Urinary bladder (tissue), 3 donors: ENCODE measurements at regions not wholly inside any gene's neighbourhood (a gene's known extent, or its start where the extent isn't known, plus 50 kb on each side); places are given as distances from the start of the nearest gene placed in this dataset.

Experiments used
- DNase-seq: peaks from one replicate; pipeline ENCODE4 v3.0.0-alpha.2; 2015; ENCODE audit errors: extremely low spot score
- H3K27ac ChIP-seq: one replicate; pipeline ENCODE4 v1.5.1; 2013; ENCODE audit warnings: low read depth, mild to moderate bottlenecking, moderate library complexity
- H3K36me3 ChIP-seq: one replicate; pipeline ENCODE4 v1.6.1; 2013; ENCODE audit warnings: mild to moderate bottlenecking, moderate library complexity; ENCODE audit not compliant: insufficient read depth
- H3K4me1 ChIP-seq: one replicate; pipeline ENCODE4 v1.6.1; 2013; ENCODE audit warnings: mild to moderate bottlenecking, moderate library complexity; ENCODE audit not compliant: insufficient read depth
- H3K4me3 ChIP-seq: one replicate; pipeline ENCODE4 v1.5.1; 2013; ENCODE audit warnings: low read depth, low read length
- WGBS: extraction: QIAGEN DNeasy Blood & Tissue Kit; methylation state at CpG from one replicate; pipeline ENCODE4 v1.1.7; 2013; 5-methylcytosine and 5-hydroxymethylcytosine counted together
- donor health status: healthy with polysubstance abuse.
- donor health status: healthy.

GRCh38 chr7:97635622-97636021 is 96.3 kb upstream of the TAC1 start:
- H3K4me3 ChIP-seq: no peak overlapping the region
- no peak for DNase-seq
- no peak overlapping the region for H3K27ac ChIP-seq
- no peaks in the 10 kb centered on the region for H3K4me1 ChIP-seq
- H3K36me3 ChIP-seq: no peaks in the 10 kb centered on the region
- 84% methylated on average over 4 of the region's 4 CpGs for WGBS

GRCh38 chr7:97639036-97639435 is 92.8 kb upstream of the TAC1 start:
- no peak for DNase-seq

GRCh38 chr7:97659363-97660045 is 72.4 kb upstream of the TAC1 start:
- H3K27ac ChIP-seq: no peak overlapping the region
- DNase-seq: no peak
- H3K4me3 ChIP-seq: no peak overlapping the region
- 87% methylated on average over 3 of the region's 3 CpGs for WGBS
- no peaks in the 10 kb centered on the region for H3K4me1 ChIP-seq
- H3K36me3 ChIP-seq: no peaks in the 10 kb centered on the region

More at GRCh38 chr7:97639036-97639435, 92.8 kb upstream of the TAC1 start:
- H3K4me1 ChIP-seq: no peaks in the 10 kb centered on the region
- H3K27ac ChIP-seq: no peak overlapping the region
- no peaks in the 10 kb centered on the region for H3K36me3 ChIP-seq
- no peak overlapping the region for H3K4me3 ChIP-seq

- DNase-seq: no peak
- WGBS: 18% methylated on average over 1 of the region's 1 CpG
- H3K4me3 ChIP-seq: no peak overlapping the region
Observed at GRCh38 chr7:97667359-97667758, 64.5 kb upstream of the TAC1 start.

GRCh38 chr7:97671571-97671970 is 60.3 kb upstream of the TAC1 start:
- H3K4me1 ChIP-seq: no peaks in the 10 kb centered on the region

More at GRCh38 chr7:97667359-97667758, 64.5 kb upstream of the TAC1 start:
- H3K27ac ChIP-seq: no peak overlapping the region
- H3K36me3 ChIP-seq: no peaks in the 10 kb centered on the region
- no peaks in the 10 kb centered on the region for H3K4me1 ChIP-seq

GRCh38 chr7:97680622-97681021 is 51.3 kb upstream of the TAC1 start:
- WGBS: 59% methylated on average over 1 of the region's 1 CpG
- no peaks in the 10 kb centered on the region for H3K4me1 ChIP-seq
- no peaks in the 10 kb centered on the region for H3K36me3 ChIP-seq
- no peak for DNase-seq
- H3K27ac ChIP-seq: no peak overlapping the region
- H3K4me3 ChIP-seq: no peak overlapping the region

More at GRCh38 chr7:97671571-97671970, 60.3 kb upstream of the TAC1 start:
- Histone ChIP-seq H3K36me3 (no peaks in the 10 kb centered on the region), H3K27ac (no peak overlapping the region), H3K4me3 (no peak overlapping the region)
- no peak for DNase-seq
